ENCODE measurements at regions not wholly inside any gene's neighbourhood (a gene's known extent, or its start where the extent isn't known, plus 50 kb on each side); places are given as distances from the start of the nearest gene placed in this dataset.

GRCh38 chr11:116110802-116111201, 606.6 kb upstream of the CADM1 start:
- ChIA-PET CTCF (no interaction called here), POLR2A (no interaction called here)
- TF ChIP-seq GATA2 (CRISPR knock-in tag; IDR thresholded peaks at IDR 0.05) (no peak), POLR2AphosphoS5 (IDR thresholded peaks at IDR 0.05; ENCODE audit: low read depth, low read length) (no peak), RFX5 (IDR thresholded peaks at IDR 0.05; ENCODE audit: low read length) (no peak), RCOR1 (IDR thresholded peaks at IDR 0.05; ENCODE audit: low read length) (no peak), IRF3 (IDR thresholded peaks at IDR 0.05; ENCODE audit: low read depth, low read length) (no peak), PBX3 (IDR thresholded peaks at IDR 0.05) (no peak), GABPA (IDR thresholded peaks at IDR 0.05; ENCODE audit: low read depth) (no peak), NRF1 (IDR thresholded peaks at IDR 0.05; ENCODE audit: low read depth, low read length) (no peak), EZH2phosphoT487 (IDR thresholded peaks at IDR 0.05; ENCODE audit: borderline replicate concordance, low read depth) (no peak), TCF12 (IDR thresholded peaks at IDR 0.05) (no peak)
- no peaks in the 10 kb centered on the region for H3K9me3 ChIP-seq
- H3K4me1 ChIP-seq (ENCODE audit: control insufficient read depth in 1 of 2, insufficient read depth in 2 of 2, low read depth in 1 of 2, low read length in 1 of 2): no peaks in the 10 kb centered on the region
- no peak for DNase-seq
- 30% methylated on average over 1 of the region's 1 CpG for WGBS (ENCODE audit: low lambda C conversion rate)
- no peak overlapping the region for H3K4me3 ChIP-seq (ENCODE audit: low read depth in 2 of 2, low read length in 1 of 2)
- no peaks in the 10 kb centered on the region for H3K9me2 ChIP-seq
- no peak overlapping the region for H3K27ac ChIP-seq (ENCODE audit: low read depth in 2 of 2, low read length in 1 of 2)
- H3K79me2 ChIP-seq (ENCODE audit: insufficient read depth): no peaks in the 10 kb centered on the region
- no peaks in the 10 kb centered on the region for H3K36me3 ChIP-seq (replicated peaks in 1 of 2; ENCODE audit: control insufficient read depth in 1 of 2, insufficient read depth in 2 of 2, low read length in 1 of 2)
- H2AFZ ChIP-seq (ENCODE audit: low read depth): no peak overlapping the region
- no peak overlapping the region for H3K9ac ChIP-seq
- no peaks in the 10 kb centered on the region for H3F3A ChIP-seq (replicated peaks; ENCODE audit: insufficient read depth)
- H3K27me3 ChIP-seq (ENCODE audit: insufficient read depth): no peaks in the 10 kb centered on the region
- H3K4me2 ChIP-seq: no peak overlapping the region
- no peaks in the 10 kb centered on the region for H4K20me1 ChIP-seq (ENCODE audit: insufficient read depth)

- TF ChIP-seq MEF2A (IDR thresholded peaks at IDR 0.05; ENCODE audit: borderline replicate concordance, low read depth) (no peak), NFIC (IDR thresholded peaks at IDR 0.05; ENCODE audit: borderline replicate concordance) (no peak), TEAD4 (IDR thresholded peaks at IDR 0.05; ENCODE audit: borderline replicate concordance, insufficient read depth) (no peak), CTCF (IDR thresholded peaks at IDR 0.05) (no peak), EZH2phosphoT487 (IDR thresholded peaks at IDR 0.05; ENCODE audit: borderline replicate concordance, low read depth) (no peak), SIN3A (IDR thresholded peaks at IDR 0.05; ENCODE audit: borderline replicate concordance, low read depth, low read length) (no peak), RXRA (IDR thresholded peaks at IDR 0.05; ENCODE audit: borderline replicate concordance, low read depth) (no peak), PBX3 (IDR thresholded peaks at IDR 0.05) (no peak), RFX5 (IDR thresholded peaks at IDR 0.05; ENCODE audit: low read length) (no peak)
- Histone ChIP-seq H3K4me1 (ENCODE audit: control insufficient read depth in 1 of 2, insufficient read depth in 2 of 2, low read depth in 1 of 2, low read length in 1 of 2) (no peaks in the 10 kb centered on the region), H3F3A (replicated peaks; ENCODE audit: insufficient read depth) (no peaks in the 10 kb centered on the region), H3K9me2 (no peaks in the 10 kb centered on the region), H3K4me2 (no peak overlapping the region), H4K20me1 (ENCODE audit: insufficient read depth) (no peaks in the 10 kb centered on the region), H3K27ac (ENCODE audit: low read depth in 2 of 2, low read length in 1 of 2) (no peak overlapping the region), H3K79me2 (ENCODE audit: insufficient read depth) (no peaks in the 10 kb centered on the region), H3K9me3 (no peaks in the 10 kb centered on the region), H3K36me3 (replicated peaks in 1 of 2; ENCODE audit: control insufficient read depth in 1 of 2, insufficient read depth in 2 of 2, low read length in 1 of 2) (no peaks in the 10 kb centered on the region), H2AFZ (ENCODE audit: low read depth) (no peak overlapping the region), H3K4me3 (ENCODE audit: low read depth in 2 of 2, low read length in 1 of 2) (no peak overlapping the region), H3K27me3 (ENCODE audit: insufficient read depth) (no peaks in the 10 kb centered on the region), H3K9ac (no peak overlapping the region)
- ChIA-PET POLR2A (no interaction called here), CTCF (no interaction called here)
- WGBS (ENCODE audit: low lambda C conversion rate): 18% methylated on average over 1 of the region's 1 CpG
- no peak for DNase-seq
These were observed 606.1 kb upstream of the CADM1 start for GRCh38 chr11:116110356-116110755.

All from SK-N-SH (cell line).